HEK293 (cell line): ENCODE measurements at regions not wholly inside any gene's neighbourhood (a gene's known extent, or its start where the extent isn't known, plus 50 kb on each side); places are given as distances from the start of the nearest gene placed in this dataset.

ENCODE experiments used
- CTCF ChIA-PET: fragments of 350-600 bp; formaldehyde crosslinking; extraction: SDS; loops from one replicate; lab custom pipeline; 2021; ENCODE audit warnings: antibody characterized with exemption; lab: Yijun Ruan, JAX
- POLR2A ChIA-PET: fragments of 300-600 bp; formaldehyde crosslinking; extraction: SDS; loops from one replicate; lab custom pipeline; 2020; ENCODE audit warnings: antibody characterized with exemption, inconsistent platforms; lab: Yijun Ruan, JAX
- H3K27ac ChIP-seq: fragments of 200-500 bp; sonication (Bioruptor generic); 2 replicates; pipeline ENCODE4 v1.5.1; 2014; ENCODE audit warnings: low read depth, low read length, control low read depth, inconsistent platforms; ENCODE audit errors: extremely low read depth
- H3K36me3 ChIP-seq, 2 experiments: fragments of 200-500 bp in 1 of 2; sonication (Bioruptor generic) in 1 of 2; 1 replicate in 1 of 2; 2 replicates in 1 of 2; pipeline ENCODE4 v1.5.1; 2014 to 2017; ENCODE audit warnings: inconsistent platforms in 2 of 2, low read length in 2 of 2; ENCODE audit not compliant: control insufficient read depth in 2 of 2, insufficient read depth in 1 of 2
- H3K4me1 ChIP-seq: fragments of 200-500 bp; sonication (Bioruptor generic); 2 replicates; pipeline ENCODE4 v1.5.1; 2014; ENCODE audit warnings: mild to moderate bottlenecking, low read length, inconsistent platforms; ENCODE audit not compliant: control insufficient read depth, insufficient read depth
- H3K4me3 ChIP-seq: 2 replicates; pipeline ENCODE4 v1.5.1; 2011; ENCODE audit warnings: low read depth, mild to moderate bottlenecking, control low read depth, low read length, moderate library complexity
- H3K9me3 ChIP-seq: fragments of 200-500 bp; sonication (Bioruptor generic); 2 replicates; pipeline ENCODE4 v1.5.1; 2014; ENCODE audit warnings: low read depth, low read length, inconsistent platforms; ENCODE audit not compliant: control insufficient read depth, insufficient read depth
- BCL11B ChIP-seq: fragments of 450-650 bp; formaldehyde crosslinking; IDR thresholded peaks from 2 replicates; pipeline ENCODE4 v1.5.1; 2016; ENCODE audit warnings: low read depth, missing biosample characterization, missing genetic modification characterization
- EGR2 ChIP-seq: fragments of 450-650 bp; formaldehyde crosslinking; IDR thresholded peaks from 2 replicates; pipeline ENCODE4 v1.5.1; 2016; ENCODE audit warnings: low read depth, missing biosample characterization, missing genetic modification characterization
- KLF1 ChIP-seq: fragments of 450-650 bp; formaldehyde crosslinking; IDR thresholded peaks from 2 replicates; pipeline ENCODE4 v1.5.1; 2016; ENCODE audit warnings: missing biosample characterization, missing genetic modification characterization
- KLF10 ChIP-seq: fragments of 450-650 bp; IDR thresholded peaks from 2 replicates; pipeline ENCODE4 v1.5.1; 2018; ENCODE audit warnings: missing biosample characterization, mild to moderate bottlenecking, missing genetic modification characterization
- KLF16 ChIP-seq: fragments of 450-650 bp; formaldehyde crosslinking; IDR thresholded peaks from 2 replicates; pipeline ENCODE4 v1.5.1; 2017; ENCODE audit warnings: missing biosample characterization, missing genetic modification characterization
- KLF7 ChIP-seq: fragments of 450-650 bp; formaldehyde crosslinking; IDR thresholded peaks from 2 replicates; pipeline ENCODE4 v1.5.1; 2016; ENCODE audit warnings: missing biosample characterization, missing genetic modification characterization, borderline replicate concordance
- OSR2 ChIP-seq: fragments of 450-650 bp; formaldehyde crosslinking; IDR thresholded peaks from 2 replicates; pipeline ENCODE4 v1.5.1; 2016; ENCODE audit warnings: missing biosample characterization, missing genetic modification characterization
- SCRT1 ChIP-seq: fragments of 450-650 bp; formaldehyde crosslinking; IDR thresholded peaks from 2 replicates; pipeline ENCODE4 v1.5.1; 2016; ENCODE audit warnings: missing biosample characterization, missing genetic modification characterization, borderline replicate concordance
- SP7 ChIP-seq: fragments of 450-650 bp; formaldehyde crosslinking; IDR thresholded peaks from 2 replicates; pipeline ENCODE4 v1.5.1; 2016; ENCODE audit warnings: missing biosample characterization, missing genetic modification characterization
- TRIM28 ChIP-seq: IDR thresholded peaks from 2 replicates; pipeline ENCODE4 v1.6.1; 2011; ENCODE audit warnings: low read length, control low read depth, borderline replicate concordance
- WT1 ChIP-seq: fragments of 450-650 bp; formaldehyde crosslinking; IDR thresholded peaks from 2 replicates; pipeline ENCODE4 v1.5.1; 2016; ENCODE audit warnings: missing biosample characterization, missing genetic modification characterization
- ZBTB20 ChIP-seq: fragments of 450-650 bp; formaldehyde crosslinking; IDR thresholded peaks from 2 replicates; pipeline ENCODE4 v1.5.1; 2016; ENCODE audit warnings: missing biosample characterization, missing genetic modification characterization
- ZBTB7A ChIP-seq: fragments of 450-650 bp; formaldehyde crosslinking; IDR thresholded peaks from 2 replicates; pipeline ENCODE4 v1.5.1; 2016; ENCODE audit warnings: low read depth, missing biosample characterization, missing genetic modification characterization
- ZFP3 ChIP-seq: fragments of 450-650 bp; formaldehyde crosslinking; IDR thresholded peaks from 2 replicates; pipeline ENCODE4 v1.5.1; 2016; ENCODE audit warnings: low read depth, missing biosample characterization, missing genetic modification characterization
- ZFP69B ChIP-seq: fragments of 450-650 bp; formaldehyde crosslinking; IDR thresholded peaks from 2 replicates; pipeline ENCODE4 v1.5.1; 2016; ENCODE audit warnings: missing biosample characterization, missing genetic modification characterization
- ZNF223 ChIP-seq: fragments of 450-650 bp; formaldehyde crosslinking; IDR thresholded peaks from 2 replicates; pipeline ENCODE4 v1.5.1; 2016; ENCODE audit warnings: missing biosample characterization, missing genetic modification characterization
- ZNF473 ChIP-seq: fragments of 450-650 bp; formaldehyde crosslinking; IDR thresholded peaks from 2 replicates; pipeline ENCODE4 v1.5.1; 2017; ENCODE audit warnings: missing biosample characterization, missing genetic modification characterization
- ZNF48 ChIP-seq: fragments of 450-650 bp; formaldehyde crosslinking; IDR thresholded peaks from 2 replicates; pipeline ENCODE4 v1.5.1; 2016; ENCODE audit warnings: missing biosample characterization, missing genetic modification characterization
- ZNF501 ChIP-seq: fragments of 450-650 bp; formaldehyde crosslinking; IDR thresholded peaks from 2 replicates; pipeline ENCODE4 v1.5.1; 2016; ENCODE audit warnings: missing biosample characterization, missing genetic modification characterization
- ZNF548 ChIP-seq: fragments of 450-650 bp; formaldehyde crosslinking; IDR thresholded peaks from 2 replicates; pipeline ENCODE4 v1.5.1; 2016; ENCODE audit warnings: missing biosample characterization, missing genetic modification characterization
- ZNF747 ChIP-seq: fragments of 450-650 bp; formaldehyde crosslinking; IDR thresholded peaks from 2 replicates; pipeline ENCODE4 v1.5.1; 2016; ENCODE audit warnings: missing biosample characterization, missing genetic modification characterization
- ZNF777 ChIP-seq: fragments of 450-650 bp; formaldehyde crosslinking; IDR thresholded peaks from 2 replicates; pipeline ENCODE4 v1.5.1; 2017; ENCODE audit warnings: missing biosample characterization, missing genetic modification characterization, borderline replicate concordance
- TF ChIP-seq, protein P1 (sequence below): fragments of 450-650 bp; formaldehyde crosslinking; IDR thresholded peaks from 2 replicates; pipeline ENCODE4; 2016; ENCODE audit warnings: missing biosample characterization, missing genetic modification characterization
- TF ChIP-seq, protein P2 (sequence below): fragments of 450-650 bp; formaldehyde crosslinking; IDR thresholded peaks from 2 replicates; pipeline ENCODE4 v1.5.1; 2017; ENCODE audit warnings: missing biosample characterization, missing genetic modification characterization
- TF ChIP-seq, protein P3 (sequence below): fragments of 450-650 bp; formaldehyde crosslinking; optimal IDR thresholded peaks from 2 replicates; pipeline ENCODE3; 2016; ENCODE audit warnings: missing biosample characterization, mild to moderate bottlenecking, missing genetic modification characterization
- TF ChIP-seq, protein P4 (sequence below): fragments of 450-650 bp; formaldehyde crosslinking; IDR thresholded peaks from 2 replicates; pipeline ENCODE4 v1.5.1; 2016; ENCODE audit warnings: missing biosample characterization, missing genetic modification characterization, low read depth

DNA sequence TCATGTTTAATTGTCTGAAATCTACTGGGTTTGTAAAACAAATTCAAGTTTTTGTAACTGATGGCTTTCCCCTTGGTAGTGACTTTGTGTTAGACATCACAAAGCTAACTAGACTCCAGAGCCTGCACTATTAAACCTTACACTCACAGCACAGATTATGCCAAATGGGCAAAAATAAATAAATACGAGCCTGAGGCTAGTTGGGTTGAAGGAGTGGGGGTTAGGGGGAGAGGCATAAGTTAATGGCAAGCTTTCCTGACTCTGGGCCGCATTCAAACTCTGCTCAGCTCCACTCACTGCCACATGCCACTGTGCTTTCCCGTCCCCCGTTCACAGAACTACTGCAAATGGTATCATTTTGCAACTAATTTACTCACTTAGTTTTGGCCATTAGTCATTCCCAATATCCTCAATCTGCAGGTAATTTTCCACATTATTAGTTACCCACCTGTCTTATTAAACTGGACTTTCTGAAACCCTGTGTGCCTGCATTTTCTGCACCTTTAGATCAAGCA lies 1079.9 kb upstream of the PIK3C3 start:
- no peaks in the 10 kb centered on the region for H3K36me3 ChIP-seq
- no peak overlapping the region for H3K27ac ChIP-seq
- H3K4me1 ChIP-seq: no peaks in the 10 kb centered on the region
- H3K4me3 ChIP-seq: no peak overlapping the region
- ChIA-PET CTCF (no interaction called here), POLR2A (no interaction called here)
- no peaks in the 10 kb centered on the region for H3K9me3 ChIP-seq
- no peak for TF ChIP-seq ZFP69B (tag by site-specific recombination)

DNA sequence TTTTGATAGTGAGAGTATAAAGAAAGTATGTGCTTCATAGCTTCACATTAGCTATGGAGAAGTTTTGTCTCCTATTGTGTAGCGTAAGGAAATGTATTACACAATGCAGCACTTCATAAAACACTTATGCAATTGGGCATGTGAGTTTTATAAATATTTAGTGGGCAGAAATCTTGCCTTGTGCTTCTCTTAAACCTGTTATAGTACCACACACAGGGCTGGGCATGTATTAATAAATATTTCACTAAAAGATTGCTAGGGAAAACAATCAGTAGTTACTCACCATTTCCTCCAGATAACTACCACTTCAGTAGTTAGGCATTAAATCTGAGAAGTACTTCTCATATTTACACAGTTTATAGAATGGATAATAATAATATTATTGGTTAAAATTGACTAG lies 1080.8 kb upstream of the PIK3C3 start:
- no peak for TF ChIP-seq WT1
- TF ChIP-seq, protein P1, sequence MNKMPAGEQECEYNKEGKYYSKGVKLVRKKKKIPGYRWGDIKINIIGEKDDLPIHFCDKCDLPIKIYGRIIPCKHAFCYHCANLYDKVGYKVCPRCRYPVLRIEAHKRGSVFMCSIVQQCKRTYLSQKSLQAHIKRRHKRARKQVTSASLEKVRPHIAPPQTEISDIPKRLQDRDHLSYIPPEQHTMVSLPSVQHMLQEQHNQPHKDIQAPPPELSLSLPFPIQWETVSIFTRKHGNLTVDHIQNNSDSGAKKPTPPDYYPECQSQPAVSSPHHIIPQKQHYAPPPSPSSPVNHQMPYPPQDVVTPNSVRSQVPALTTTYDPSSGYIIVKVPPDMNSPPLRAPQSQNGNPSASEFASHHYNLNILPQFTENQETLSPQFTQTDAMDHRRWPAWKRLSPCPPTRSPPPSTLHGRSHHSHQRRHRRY (tag by site-specific recombination): no peak
- TF ChIP-seq, protein P2, sequence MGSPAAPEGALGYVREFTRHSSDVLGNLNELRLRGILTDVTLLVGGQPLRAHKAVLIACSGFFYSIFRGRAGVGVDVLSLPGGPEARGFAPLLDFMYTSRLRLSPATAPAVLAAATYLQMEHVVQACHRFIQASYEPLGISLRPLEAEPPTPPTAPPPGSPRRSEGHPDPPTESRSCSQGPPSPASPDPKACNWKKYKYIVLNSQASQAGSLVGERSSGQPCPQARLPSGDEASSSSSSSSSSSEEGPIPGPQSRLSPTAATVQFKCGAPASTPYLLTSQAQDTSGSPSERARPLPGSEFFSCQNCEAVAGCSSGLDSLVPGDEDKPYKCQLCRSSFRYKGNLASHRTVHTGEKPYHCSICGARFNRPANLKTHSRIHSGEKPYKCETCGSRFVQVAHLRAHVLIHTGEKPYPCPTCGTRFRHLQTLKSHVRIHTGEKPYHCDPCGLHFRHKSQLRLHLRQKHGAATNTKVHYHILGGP: no peak
- no peak for TF ChIP-seq BCL11B (tag by site-specific recombination)
- no peak for TF ChIP-seq SP7 (tag by site-specific recombination)
- TF ChIP-seq KLF16 (tag by site-specific recombination): no peak
- no peak for TF ChIP-seq ZFP3 (tag by site-specific recombination)
- no peak for TF ChIP-seq ZBTB20 (tag by site-specific recombination)
- no peak for TF ChIP-seq ZNF548 (tag by site-specific recombination)
- no peak for TF ChIP-seq ZNF501 (tag by site-specific recombination)
- TF ChIP-seq, protein P3, sequence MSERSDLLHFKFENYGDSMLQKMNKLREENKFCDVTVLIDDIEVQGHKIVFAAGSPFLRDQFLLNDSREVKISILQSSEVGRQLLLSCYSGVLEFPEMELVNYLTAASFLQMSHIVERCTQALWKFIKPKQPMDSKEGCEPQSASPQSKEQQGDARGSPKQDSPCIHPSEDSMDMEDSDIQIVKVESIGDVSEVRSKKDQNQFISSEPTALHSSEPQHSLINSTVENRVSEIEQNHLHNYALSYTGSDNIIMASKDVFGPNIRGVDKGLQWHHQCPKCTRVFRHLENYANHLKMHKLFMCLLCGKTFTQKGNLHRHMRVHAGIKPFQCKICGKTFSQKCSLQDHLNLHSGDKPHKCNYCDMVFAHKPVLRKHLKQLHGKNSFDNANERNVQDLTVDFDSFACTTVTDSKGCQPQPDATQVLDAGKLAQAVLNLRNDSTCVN (tag by site-specific recombination): no peak
- no peak for TF ChIP-seq ZNF747 (tag by site-specific recombination)
- no peak for TF ChIP-seq KLF1 (tag by site-specific recombination)
- TF ChIP-seq EGR2: no peak
- no peak for TF ChIP-seq ZNF473 (tag by site-specific recombination)
- TF ChIP-seq ZBTB7A (tag by site-specific recombination): no peak
- TF ChIP-seq ZNF48 (tag by site-specific recombination): no peak
- no peak for TF ChIP-seq ZNF777 (tag by site-specific recombination)
- Histone ChIP-seq H3K9me3 (no peaks in the 10 kb centered on the region), H3K4me3 (no peak overlapping the region), H3K4me1 (no peaks in the 10 kb centered on the region), H3K27ac (no peak overlapping the region), H3K36me3 (no peaks in the 10 kb centered on the region)
- ChIA-PET POLR2A (no interaction called here), CTCF (interaction anchor here (0.8 kb wide), 1 partner anchor 10 kb away, joined by 3 read pairs; no protein-coding TSS in a partner anchor)

DNA sequence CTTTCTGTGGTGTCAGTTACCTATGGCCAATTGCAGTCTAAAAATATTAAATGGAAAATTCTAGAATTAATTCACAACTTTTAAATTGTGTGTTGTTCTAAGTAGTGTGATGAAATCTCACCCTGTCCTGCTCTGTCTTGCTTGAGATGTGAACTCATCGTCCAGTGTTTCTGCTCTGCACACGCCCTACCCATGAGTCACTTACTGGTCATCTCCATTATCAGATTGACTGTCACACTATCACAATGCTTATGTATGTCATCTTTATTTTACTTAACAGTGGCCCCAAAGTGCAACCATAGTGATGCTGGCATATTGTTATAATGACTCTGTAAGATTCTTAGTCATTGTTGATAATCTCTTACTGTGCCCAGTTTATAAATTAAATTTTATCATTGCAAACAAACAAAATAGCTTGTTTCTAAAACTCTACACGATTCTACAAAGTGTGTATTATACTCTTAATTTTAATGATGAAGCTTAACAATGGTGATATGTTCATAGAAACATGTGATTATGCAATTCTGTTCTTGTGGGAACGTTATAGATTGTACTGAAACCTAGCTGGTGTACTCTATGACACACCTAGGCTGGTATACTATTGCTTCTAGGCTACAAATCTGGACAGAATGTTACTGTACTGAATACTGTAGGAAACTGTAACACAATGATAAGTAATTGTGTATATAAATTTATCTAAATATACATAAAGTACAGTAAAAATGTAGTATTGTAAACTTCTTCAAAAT lies 1086.8 kb upstream of the PIK3C3 start:
- ChIA-PET POLR2A (no interaction called here), CTCF (no interaction called here)
- no peak overlapping the region for H3K27ac ChIP-seq
- TF ChIP-seq KLF10 (tag by site-specific recombination) (no peak), ZNF223 (tag by site-specific recombination) (no peak), TRIM28 (peak; percentile 81; the same call in 1 of the 2 replicates), OSR2 (tag by site-specific recombination) (no peak), KLF7 (tag by site-specific recombination) (no peak), SCRT1 (tag by site-specific recombination) (no peak)
- TF ChIP-seq, protein P4, sequence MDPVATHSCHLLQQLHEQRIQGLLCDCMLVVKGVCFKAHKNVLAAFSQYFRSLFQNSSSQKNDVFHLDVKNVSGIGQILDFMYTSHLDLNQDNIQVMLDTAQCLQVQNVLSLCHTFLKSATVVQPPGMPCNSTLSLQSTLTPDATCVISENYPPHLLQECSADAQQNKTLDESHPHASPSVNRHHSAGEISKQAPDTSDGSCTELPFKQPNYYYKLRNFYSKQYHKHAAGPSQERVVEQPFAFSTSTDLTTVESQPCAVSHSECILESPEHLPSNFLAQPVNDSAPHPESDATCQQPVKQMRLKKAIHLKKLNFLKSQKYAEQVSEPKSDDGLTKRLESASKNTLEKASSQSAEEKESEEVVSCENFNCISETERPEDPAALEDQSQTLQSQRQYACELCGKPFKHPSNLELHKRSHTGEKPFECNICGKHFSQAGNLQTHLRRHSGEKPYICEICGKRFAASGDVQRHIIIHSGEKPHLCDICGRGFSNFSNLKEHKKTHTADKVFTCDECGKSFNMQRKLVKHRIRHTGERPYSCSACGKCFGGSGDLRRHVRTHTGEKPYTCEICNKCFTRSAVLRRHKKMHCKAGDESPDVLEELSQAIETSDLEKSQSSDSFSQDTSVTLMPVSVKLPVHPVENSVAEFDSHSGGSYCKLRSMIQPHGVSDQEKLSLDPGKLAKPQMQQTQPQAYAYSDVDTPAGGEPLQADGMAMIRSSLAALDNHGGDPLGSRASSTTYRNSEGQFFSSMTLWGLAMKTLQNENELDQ (tag by site-specific recombination): no peak

More for the DNA sequence above, 1086.8 kb upstream of the PIK3C3 start:
- Histone ChIP-seq H3K4me3 (no peak overlapping the region), H3K4me1 (no peaks in the 10 kb centered on the region), H3K36me3 (no peaks in the 10 kb centered on the region), H3K9me3 (no peaks in the 10 kb centered on the region)
